H1 (cell line): ENCODE measurements at regions not wholly inside any gene's neighbourhood (a gene's known extent, or its start where the extent isn't known, plus 50 kb on each side); places are given as distances from the start of the nearest gene placed in this dataset.

Experiments used
- CHD1 ChIP-seq: IDR thresholded peaks from 2 replicates; pipeline ENCODE4 v1.6.1; 2012; ENCODE audit warnings: low read depth, low read length, improper control_type of control experiment
- CTCF ChIP-seq, 3 experiments: IDR thresholded peaks; 1 replicate in 2 of 3; 2 replicates in 1 of 3; pipeline versions ENCODE4 v1.5.1 to v1.6.1; 2011; ENCODE audit warnings: low read length in 3 of 3, mild to moderate bottlenecking in 3 of 3, inconsistent platforms in 2 of 3, low read depth in 1 of 3, moderate library complexity in 1 of 3; ENCODE audit not compliant: insufficient read depth in 1 of 3; ENCODE audit errors: control extremely low read depth in 1 of 3
- EP300 ChIP-seq, 2 experiments: IDR thresholded peaks; 1 replicate in 1 of 2; 2 replicates in 1 of 2; pipeline ENCODE4 v1.6.1; 2011 to 2012; ENCODE audit warnings: low read depth in 2 of 2, low read length in 2 of 2, mild to moderate bottlenecking in 2 of 2, borderline replicate concordance in 1 of 2, inconsistent platforms in 1 of 2, moderate library complexity in 1 of 2
- GABPA ChIP-seq: IDR thresholded peaks from 2 replicates; pipeline ENCODE4 v1.6.1; 2011; ENCODE audit warnings: mild to moderate bottlenecking, low read length, moderate library complexity, borderline replicate concordance; ENCODE audit not compliant: insufficient read depth
- HDAC2 ChIP-seq, 2 experiments: fragments of 300-600 bp in 1 of 2; sonication (generic) in 1 of 2; IDR thresholded peaks; 2 replicates each; pipeline ENCODE4 v1.6.1; 2011 to 2012; ENCODE audit warnings: low read depth in 2 of 2, low read length in 2 of 2, mild to moderate bottlenecking in 2 of 2, moderate library complexity in 2 of 2, borderline replicate concordance in 1 of 2, inconsistent platforms in 1 of 2
- JUN ChIP-seq: IDR thresholded peaks from 2 replicates; pipeline ENCODE4 v1.6.1; 2011; ENCODE audit warnings: low read depth, mild to moderate bottlenecking, improper control_type of control experiment, low read length
- POLR2AphosphoS5 ChIP-seq: IDR thresholded peaks from 2 replicates; pipeline ENCODE4 v1.6.1; 2011; ENCODE audit warnings: low read depth, low read length
- RFX5 ChIP-seq: IDR thresholded peaks from 2 replicates; pipeline ENCODE4 v1.6.1; 2011; ENCODE audit warnings: low read depth, low read length, improper control_type of control experiment, borderline replicate concordance
- RXRA ChIP-seq: IDR thresholded peaks from 2 replicates; pipeline ENCODE4 v1.6.1; 2011; ENCODE audit warnings: low read depth, mild to moderate bottlenecking, low read length, moderate library complexity; ENCODE audit not compliant: insufficient read depth
- SP2 ChIP-seq: IDR thresholded peaks from 2 replicates; pipeline ENCODE4 v1.6.1; 2012; ENCODE audit warnings: mild to moderate bottlenecking, low read length, inconsistent platforms
- TCF12 ChIP-seq: IDR thresholded peaks from 2 replicates; pipeline ENCODE4 v1.6.1; 2011; ENCODE audit warnings: low read depth, mild to moderate bottlenecking, low read length
- ZNF274 ChIP-seq: IDR thresholded peaks from 2 replicates; pipeline ENCODE4 v1.7.0; 2012; ENCODE audit warnings: low read length, borderline replicate concordance; ENCODE audit errors: extremely low read depth

DNA sequence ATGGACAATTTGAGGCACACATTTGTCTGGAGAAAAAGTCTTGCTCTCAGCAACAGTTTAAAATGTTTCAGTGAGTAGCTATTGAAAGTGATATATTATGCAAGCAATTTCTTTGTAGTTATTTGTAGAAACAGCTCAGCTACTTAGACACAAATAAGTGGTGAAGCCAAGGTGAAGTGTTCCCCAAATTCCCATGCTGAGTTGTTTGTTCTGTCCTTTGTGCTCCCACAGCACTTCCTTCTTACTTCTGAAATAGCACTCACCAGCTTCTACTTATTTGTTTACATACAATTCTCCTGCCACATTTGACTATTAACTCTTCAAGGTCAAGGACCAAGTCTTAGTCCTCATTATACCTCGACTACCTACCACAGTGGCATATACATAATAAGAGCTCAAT is 638.6 kb upstream of the LRRC4C start:
- TF ChIP-seq CHD1 (no peak), TCF12 (no peak), CTCF (IDR thresholded peaks at IDR 0.05; ENCODE audit: control extremely low read depth in 1 of 3, insufficient read depth in 1 of 3, low read depth in 1 of 3, low read length in 3 of 3) (no peak), GABPA (no peak), POLR2AphosphoS5 (no peak), SP2 (no peak), RFX5 (no peak), ZNF274 (no peak), EP300 (IDR thresholded peaks at IDR 0.05; ENCODE audit: borderline replicate concordance in 1 of 2, low read depth in 2 of 2, low read length in 2 of 2) (no peak), RXRA (no peak), JUN (no peak), HDAC2 (IDR thresholded peaks at IDR 0.05; ENCODE audit: borderline replicate concordance in 1 of 2, low read depth in 2 of 2, low read length in 2 of 2) (no peak)
